ENCODE measurements at regions not wholly inside any gene's neighbourhood (a gene's known extent, or its start where the extent isn't known, plus 50 kb on each side); places are given as distances from the start of the nearest gene placed in this dataset.

- Mint-ChIP-seq H3K9me3 (no peaks in the 10 kb centered on the region), H3K27ac (peak overlapping the region in 1 of 3 experiments; percentile 28; a peak in 1 of 7 replicates), H3K27me3 (ENCODE audit: low read depth) (peaks cover 2% of the 10 kb centered on the region), H3K4me1 (peaks cover 17 to 20% of the 10 kb centered on the region in 2 experiments), H3K4me3 (no peak overlapping the region; a peak in 1 of 5 replicates), H3K36me3 (ENCODE audit: insufficient read depth in 1 of 3, low read depth in 3 of 3) (no peaks in the 10 kb centered on the region; a peak in 1 of 7 replicates)
- no peaks in the 10 kb centered on the region for H3K27me3 ChIP-seq (ENCODE audit: insufficient read depth, low read length)
- H4K91ac ChIP-seq (ENCODE audit: insufficient read length, low read depth, low read length), result no peak overlapping the region
- H3K56ac ChIP-seq (ENCODE audit: insufficient read length, low read depth, low read length), result no peak overlapping the region
- H4K8ac ChIP-seq (replicated peaks; ENCODE audit: insufficient read length, low read depth, low read length), result no peak overlapping the region
- no peak overlapping the region for H2BK12ac ChIP-seq (ENCODE audit: insufficient read length, low read depth, low read length)
- no peak overlapping the region for H2AFZ ChIP-seq (ENCODE audit: low read length)
- H3K23me2 ChIP-seq (ENCODE audit: insufficient read length, low read depth, low read length, poor library complexity, severe bottlenecking), result no peaks in the 10 kb centered on the region
- no CpG with 5 or more reads among the region's 12 CpGs for WGBS (ENCODE audit: extremely low coverage, insufficient read length, low lambda C conversion rate)
- no peak overlapping the region for H2BK5ac ChIP-seq (ENCODE audit: insufficient read length, low read length)
- no peak for DNase-seq
- H3T11ph ChIP-seq (ENCODE audit: low read length), result no peak overlapping the region
- no peak overlapping the region for H3K4me2 ChIP-seq (ENCODE audit: insufficient read depth, insufficient read length, low read length)
- H3K4me1 ChIP-seq (ENCODE audit: insufficient read depth, low read length), result 0 out of 2 replicates have a peak, but pooled peaks cover 3% of the 10 kb centered on the region
- no peak overlapping the region for H3K23ac ChIP-seq (ENCODE audit: insufficient read length, low read depth, low read length)
- no peak overlapping the region for H2BK15ac ChIP-seq (ENCODE audit: low read depth, low read length)
- H3K79me1 ChIP-seq (ENCODE audit: insufficient read depth, low read depth, low read length, poor library complexity, severe bottlenecking), result no peaks in the 10 kb centered on the region
- no peak for TF ChIP-seq CTCF (conservative IDR thresholded peaks at IDR 0.05)
- no peak overlapping the region for H3K27ac ChIP-seq (ENCODE audit: insufficient read length, low read depth, low read length)
- no peaks in the 10 kb centered on the region for H3K79me2 ChIP-seq (ENCODE audit: insufficient read depth, low read length)
- H4K5ac ChIP-seq (ENCODE audit: insufficient read length, low read depth, low read length), result no peak overlapping the region
- no peak overlapping the region for H3K9ac ChIP-seq (ENCODE audit: extremely low read depth, insufficient read length, low read length)
- H3K14ac ChIP-seq (ENCODE audit: insufficient read depth, low read length), result no peak overlapping the region; the same call in 1 of the 2 replicates
- no peak overlapping the region for H2BK120ac ChIP-seq (ENCODE audit: low read depth, low read length, poor library complexity, severe bottlenecking)
- no peaks in the 10 kb centered on the region for H3K9me3 ChIP-seq (ENCODE audit: control insufficient read depth, low read depth, low read length)
- no peak overlapping the region for H3K18ac ChIP-seq (ENCODE audit: insufficient read length, low read depth, low read length)
- no peak overlapping the region for H2BK20ac ChIP-seq (ENCODE audit: low read depth, low read length, poor library complexity, severe bottlenecking)
- no peak overlapping the region for H2AK5ac ChIP-seq (ENCODE audit: insufficient read length, low read length)
- H4K20me1 ChIP-seq (ENCODE audit: control insufficient read depth, insufficient read depth, insufficient read length), result no peaks in the 10 kb centered on the region
- no peak overlapping the region for H3K4ac ChIP-seq (ENCODE audit: low read depth, low read length)
These were observed 107.0 kb upstream of the C1QTNF9B start for GRCh38 chr13:24004142-24004899.
